HCT116 (cell line): ENCODE measurements at regions not wholly inside any gene's neighbourhood (a gene's known extent, or its start where the extent isn't known, plus 50 kb on each side); places are given as distances from the start of the nearest gene placed in this dataset.

Experiments
- ATAC-seq: fragments of 200-7000 bp; cut with Tn5 transposase; 2 replicates; pipeline ENCODE4 v1.9.1; 2020; ENCODE audit warnings: mild to moderate bottlenecking, moderate library complexity
- BruUV-seq: library from RNA; stranded (reverse); fragments of 400-500 nt; replicated peaks from 2 replicates; lab custom pipeline; 2021; lab: Mats Ljungman, UMichigan
- CTCF ChIA-PET: fragments of 300-600 bp; sonication (Branson Sonifier 250); formaldehyde crosslinking; loops from one replicate; lab custom pipeline; 2021; ENCODE audit warnings: antibody characterized with exemption; lab: Charles Lee
- POLR2A ChIA-PET: fragments of 300-600, 350-600 bp; sonication (Branson Sonifier 250); formaldehyde crosslinking; loops from one replicate; lab custom pipeline; 2021; ENCODE audit warnings: antibody characterized with exemption; lab: Charles Lee
- RAD21 ChIA-PET, 2 experiments: fragments of 300-600 bp; sonication (Branson Sonifier 250); formaldehyde crosslinking; loops; one replicate each; lab custom pipeline; 2023; ENCODE audit warnings: low total read pairs in 2 of 2; ENCODE audit not compliant: uncharacterized antibody in 2 of 2, unreplicated experiment in 2 of 2, low non-redundant PET in 1 of 2; lab: Charles Lee
- DNase-seq: peaks from one replicate; pipeline ENCODE4 v3.0.0-alpha.2; 2010; ENCODE audit warnings: low read depth, low spot score
- H2AFZ ChIP-seq: fragments of 200-600 bp; shearing (Covaris generic), sonication (generic); 2 replicates; pipeline ENCODE4 v1.6.1; 2017; ENCODE audit warnings: low read depth, mixed run types, mixed read lengths, antibody characterized with exemption, low read length; ENCODE audit not compliant: poor library complexity, severe bottlenecking
- H3K27ac ChIP-seq: 2 replicates; pipeline ENCODE4 v1.5.1; 2012; ENCODE audit warnings: low read depth, low read length
- H3K27me3 ChIP-seq: fragments of 200-600 bp; sonication (generic); 2 replicates; pipeline ENCODE4 v1.6.1; 2016; ENCODE audit warnings: mixed run types, low read length, mixed read lengths; ENCODE audit not compliant: insufficient read depth
- H3K36me3 ChIP-seq, 2 experiments: fragments of 200-500 bp in 1 of 2; fragments of 200-600 bp in 1 of 2; sonication (Bioruptor generic) in 1 of 2; sonication (generic) in 1 of 2; 2 replicates each; pipeline versions ENCODE4 v1.5.1 to v1.6.1; 2014 to 2016; ENCODE audit warnings: low read length in 2 of 2, inconsistent platforms in 1 of 2, mixed read lengths in 1 of 2, mixed run types in 1 of 2; ENCODE audit not compliant: insufficient read depth in 2 of 2, control insufficient read depth in 1 of 2
- H3K4me1 ChIP-seq, 2 experiments: fragments of 200-600 bp in 1 of 2; sonication (generic) in 1 of 2; 2 replicates each; pipeline versions ENCODE4 v1.5.1 to v1.6.1; 2012 to 2017; ENCODE audit warnings: low read length in 2 of 2, inconsistent platforms in 1 of 2, mild to moderate bottlenecking in 1 of 2, mixed read lengths in 1 of 2, mixed run types in 1 of 2, moderate library complexity in 1 of 2; ENCODE audit not compliant: insufficient read depth in 2 of 2, control insufficient read depth in 1 of 2
- H3K4me2 ChIP-seq: fragments of 200-600 bp; sonication (generic); 2 replicates; pipeline ENCODE4 v1.6.1; 2017; ENCODE audit warnings: mixed run types, low read length, mixed read lengths
- H3K4me3 ChIP-seq, 2 experiments: fragments of 200-600 bp in 1 of 2; sonication (generic) in 1 of 2; replicated peaks in 1 of 2; 2 replicates each; pipeline ENCODE4 v1.5.1; 2011 to 2016; ENCODE audit warnings: low read length in 2 of 2, control low read depth in 1 of 2, low read depth in 1 of 2, mild to moderate bottlenecking in 1 of 2, mixed read lengths in 1 of 2, mixed run types in 1 of 2
- H3K79me2 ChIP-seq: fragments of 200-600 bp; sonication (generic); 2 replicates; pipeline ENCODE4 v1.6.1; 2017; ENCODE audit warnings: mild to moderate bottlenecking, mixed run types, low read length, moderate library complexity, mixed read lengths; ENCODE audit not compliant: insufficient read depth
- H3K9ac ChIP-seq: fragments of 200-600 bp; sonication (generic); 2 replicates; pipeline ENCODE4 v1.6.1; 2016; ENCODE audit warnings: low read length, mixed read lengths
- H3K9me2 ChIP-seq: fragments of 200-600 bp; sonication (generic), shearing (Covaris generic); 2 replicates; pipeline ENCODE4 v1.6.1; 2017; ENCODE audit warnings: mixed run types, mild to moderate bottlenecking, moderate library complexity; ENCODE audit not compliant: insufficient read depth
- H3K9me3 ChIP-seq, 2 experiments: fragments of 200-500 bp in 1 of 2; fragments of 200-600 bp in 1 of 2; sonication (Bioruptor generic) in 1 of 2; sonication (generic) in 1 of 2; 2 replicates each; pipeline ENCODE4 v1.6.1; 2014 to 2017; ENCODE audit warnings: low read length in 2 of 2, mixed read lengths in 2 of 2, inconsistent platforms in 1 of 2, low read depth in 1 of 2, mild to moderate bottlenecking in 1 of 2, mixed run types in 1 of 2, moderate library complexity in 1 of 2; ENCODE audit not compliant: control insufficient read depth in 1 of 2, insufficient read depth in 1 of 2
- H4K20me1 ChIP-seq: fragments of 200-600 bp; sonication (generic), shearing (Covaris generic); 2 replicates; pipeline ENCODE4 v1.6.1; 2017; ENCODE audit warnings: mixed run types, mild to moderate bottlenecking, moderate library complexity; ENCODE audit not compliant: insufficient read depth
- ATF3 ChIP-seq: IDR thresholded peaks from 2 replicates; pipeline ENCODE4 v1.6.1; 2012
- CBX3 ChIP-seq: IDR thresholded peaks from 2 replicates; pipeline ENCODE4 v1.6.1; 2012; ENCODE audit warnings: low read depth
- CEBPB ChIP-seq: IDR thresholded peaks from 2 replicates; pipeline ENCODE4 v1.6.1; 2012; ENCODE audit warnings: low read depth
- CTCF ChIP-seq, 3 experiments: fragments of 200-600 bp in 1 of 3; sonication (generic) in 1 of 3; IDR thresholded peaks in 2 of 3; conservative IDR thresholded peaks in 1 of 3; 2 replicates each; pipeline ENCODE4 v1.5.1; 2012 to 2017; ENCODE audit warnings: low read depth in 2 of 3, low read length in 2 of 3, antibody characterized with exemption in 1 of 3, borderline replicate concordance in 1 of 3, control low read depth in 1 of 3, mild to moderate bottlenecking in 1 of 3, mixed read lengths in 1 of 3, mixed run types in 1 of 3, moderate library complexity in 1 of 3; ENCODE audit not compliant: insufficient read depth in 1 of 3
- EGR1 ChIP-seq: IDR thresholded peaks from 2 replicates; pipeline ENCODE4 v1.6.1; 2012; ENCODE audit warnings: low read depth
- ELF1 ChIP-seq: IDR thresholded peaks from 2 replicates; pipeline ENCODE4 v1.6.1; 2012; ENCODE audit warnings: low read depth, borderline replicate concordance
- EZH2 ChIP-seq: fragments of 200-600 bp; sonication (generic); IDR thresholded peaks from 2 replicates; pipeline ENCODE4 v1.6.1; 2017; ENCODE audit warnings: antibody characterized with exemption, mixed run types
- EZH2phosphoT487 ChIP-seq: fragments of 200-600 bp; IDR thresholded peaks from 2 replicates; pipeline ENCODE4 v1.6.1; 2018; ENCODE audit warnings: antibody characterized with exemption, borderline replicate concordance
- FOSL1 ChIP-seq: IDR thresholded peaks from 2 replicates; pipeline ENCODE4 v1.6.1; 2012; ENCODE audit warnings: low read depth
- MAX ChIP-seq: IDR thresholded peaks from 2 replicates; pipeline ENCODE4 v1.6.1; 2012
- POLR2A ChIP-seq: IDR thresholded peaks from 2 replicates; pipeline ENCODE4 v1.7.0; 2011; ENCODE audit warnings: borderline replicate concordance; ENCODE audit not compliant: insufficient read depth, insufficient read length; ENCODE audit errors: extremely low read depth
- POLR2AphosphoS5 ChIP-seq: IDR thresholded peaks from 2 replicates; pipeline ENCODE4 v1.6.1; 2011; ENCODE audit warnings: mild to moderate bottlenecking, low read depth, low read length, moderate library complexity
- SIN3A ChIP-seq: IDR thresholded peaks from 2 replicates; pipeline ENCODE4 v1.6.1; 2012; ENCODE audit warnings: low read depth
- SP1 ChIP-seq: IDR thresholded peaks from 2 replicates; pipeline ENCODE4 v1.6.1; 2012; ENCODE audit warnings: low read depth
- SRF ChIP-seq: IDR thresholded peaks from 2 replicates; pipeline ENCODE4 v1.6.1; 2012; ENCODE audit warnings: low read depth
- TCF7L2 ChIP-seq: IDR thresholded peaks from 2 replicates; pipeline ENCODE4 v1.7.0; 2011; ENCODE audit warnings: borderline replicate concordance, inconsistent platforms; ENCODE audit not compliant: insufficient read depth, insufficient read length; ENCODE audit errors: extremely low read depth
- YY1 ChIP-seq: IDR thresholded peaks from 2 replicates; pipeline ENCODE4 v1.6.1; 2011; ENCODE audit warnings: low read length, low read depth, moderate library complexity, mild to moderate bottlenecking; ENCODE audit not compliant: insufficient replicate concordance; ENCODE audit errors: extremely low read depth
- ZBTB33 ChIP-seq: IDR thresholded peaks from 2 replicates; pipeline ENCODE4 v1.6.1; 2011; ENCODE audit warnings: mild to moderate bottlenecking, low read length, moderate library complexity; ENCODE audit not compliant: insufficient replicate concordance; ENCODE audit errors: extremely low read depth
- ZFX ChIP-seq: fragments of 450-650 bp; IDR thresholded peaks from 2 replicates; pipeline ENCODE4 v1.6.1; 2017
- ZNF274 ChIP-seq: fragments of 200-500 bp; sonication (Bioruptor generic); IDR thresholded peaks from 2 replicates; pipeline ENCODE4 v1.6.1; 2014; ENCODE audit warnings: mild to moderate bottlenecking, low read depth, low read length, inconsistent platforms
- intact Hi-C: fragments of 100-400 bp; cut with micrococcal nuclease; formaldehyde crosslinking; loops from 2 replicates; pipeline ENCODE4 v1.10.0; 2022

- DNase-seq (no peak), ATAC-seq (no peak)
- CTCF ChIA-PET = no interaction called here
- Histone ChIP-seq H3K9me3 (no peaks in the 10 kb centered on the region), H2AFZ (no peak overlapping the region), H3K36me3 (no peaks in the 10 kb centered on the region), H3K4me1 (no peaks in the 10 kb centered on the region), H4K20me1 (no peaks in the 10 kb centered on the region), H3K27me3 (no peaks in the 10 kb centered on the region), H3K27ac (no peak overlapping the region), H3K79me2 (no peaks in the 10 kb centered on the region), H3K4me2 (no peak overlapping the region), H3K4me3 (no peak overlapping the region), H3K9ac (no peak overlapping the region), H3K9me2 (no peaks in the 10 kb centered on the region)
- POLR2A ChIA-PET = no interaction called here
- no TSS peak for BruUV-seq
- RAD21 ChIA-PET = no interaction called here
- TF ChIP-seq ZBTB33 (no peak), TCF7L2 (no peak), ZFX (no peak), MAX (no peak), FOSL1 (no peak), CTCF (IDR thresholded peaks at IDR 0.05 in 2 of 3, conservative IDR thresholded peaks at IDR 0.05 in 1 of 3; ENCODE audit: borderline replicate concordance in 1 of 3, insufficient read depth in 1 of 3, low read depth in 2 of 3, low read length in 2 of 3) (no peak), SRF (no peak), POLR2A (no peak), EGR1 (no peak), CBX3 (no peak), EZH2 (no peak), ZNF274 (no peak), EZH2phosphoT487 (no peak), ATF3 (no peak), SIN3A (no peak), ELF1 (no peak), CEBPB (no peak), SP1 (no peak), YY1 (no peak), POLR2AphosphoS5 (no peak)
- intact Hi-C loops = no loop called here
These were observed 325.2 kb downstream of the ZBBX start for GRCh38 chr3:167054926-167055325.
